SW480 (cell line): ENCODE measurements at regions not wholly inside any gene's neighbourhood (a gene's known extent, or its start where the extent isn't known, plus 50 kb on each side); places are given as distances from the start of the nearest gene placed in this dataset.
"Not testable (repeated sequence)": the region's sequence is repeated elsewhere in the genome, so short reads cannot be mapped to it uniquely, and the experiment has no call there.

Experiments used
- DNase-seq: peaks from one replicate; pipeline ENCODE4 v3.0.0-alpha.2; 2016; ENCODE audit warnings: low spot score

DNA sequence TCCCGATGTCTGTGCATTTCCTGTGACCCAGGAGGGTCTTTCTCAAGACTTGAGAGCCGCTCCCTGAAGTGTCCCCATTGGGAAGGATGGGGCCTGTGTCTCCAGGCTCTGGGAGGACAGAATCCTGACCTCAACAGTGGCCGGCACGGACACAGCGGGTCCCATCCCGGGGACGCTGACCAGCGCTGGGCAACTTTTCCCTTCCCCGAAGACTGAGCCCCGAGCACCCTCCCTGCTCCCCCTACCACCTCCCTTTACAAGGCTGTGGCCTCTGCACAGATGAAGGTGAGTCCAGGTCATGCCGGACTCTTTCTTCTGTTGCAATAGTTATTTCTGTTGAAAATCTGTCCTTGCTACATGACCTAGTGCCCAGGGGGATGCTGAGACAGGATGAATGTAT, 135.7 kb downstream of the TMEM121 start:
- DNase-seq, result not testable (repeated sequence)

DNA sequence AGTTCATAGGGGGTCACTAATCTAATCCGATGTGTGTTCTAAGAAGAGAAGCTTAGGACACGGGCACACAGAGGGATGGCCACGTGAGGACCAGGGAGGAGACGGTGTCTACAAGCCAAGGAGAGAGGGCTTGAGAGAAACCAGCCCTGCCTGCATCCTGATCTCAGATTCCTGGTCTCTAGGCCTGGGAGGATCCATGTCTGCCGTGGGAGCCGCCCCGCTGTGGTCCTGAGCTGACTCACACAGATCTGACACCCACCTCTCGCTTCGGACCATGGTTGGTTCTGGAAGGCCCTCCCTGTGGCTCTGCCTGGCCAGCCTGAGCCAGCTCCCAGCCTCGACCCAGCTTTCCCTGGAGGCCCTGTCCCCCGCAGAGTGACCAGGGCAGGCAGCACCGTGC, 136.2 kb downstream of the TMEM121 start:
- not testable (repeated sequence) for DNase-seq

DNA sequence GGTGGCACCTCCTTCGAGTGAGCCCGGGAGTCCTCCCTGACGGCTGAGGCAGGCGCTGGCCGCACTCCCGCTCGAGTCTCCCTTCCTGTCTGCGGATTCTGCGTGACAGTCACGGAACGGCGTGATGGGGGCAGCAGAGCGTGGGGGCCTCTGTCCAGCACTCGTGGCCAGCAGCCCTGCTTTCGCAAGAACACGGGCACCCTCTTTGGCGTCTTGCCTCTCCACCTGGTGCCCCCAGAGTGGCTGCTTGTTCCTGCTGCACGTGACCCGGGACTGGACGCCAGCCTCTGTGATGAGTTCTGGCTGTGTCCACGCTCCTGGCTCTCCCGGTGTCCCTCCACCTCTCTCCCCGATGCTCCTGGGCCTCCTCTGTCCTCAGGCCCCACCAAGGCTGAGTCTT, 136.9 kb downstream of the TMEM121 start:
- DNase-seq, result not testable (repeated sequence)

DNA sequence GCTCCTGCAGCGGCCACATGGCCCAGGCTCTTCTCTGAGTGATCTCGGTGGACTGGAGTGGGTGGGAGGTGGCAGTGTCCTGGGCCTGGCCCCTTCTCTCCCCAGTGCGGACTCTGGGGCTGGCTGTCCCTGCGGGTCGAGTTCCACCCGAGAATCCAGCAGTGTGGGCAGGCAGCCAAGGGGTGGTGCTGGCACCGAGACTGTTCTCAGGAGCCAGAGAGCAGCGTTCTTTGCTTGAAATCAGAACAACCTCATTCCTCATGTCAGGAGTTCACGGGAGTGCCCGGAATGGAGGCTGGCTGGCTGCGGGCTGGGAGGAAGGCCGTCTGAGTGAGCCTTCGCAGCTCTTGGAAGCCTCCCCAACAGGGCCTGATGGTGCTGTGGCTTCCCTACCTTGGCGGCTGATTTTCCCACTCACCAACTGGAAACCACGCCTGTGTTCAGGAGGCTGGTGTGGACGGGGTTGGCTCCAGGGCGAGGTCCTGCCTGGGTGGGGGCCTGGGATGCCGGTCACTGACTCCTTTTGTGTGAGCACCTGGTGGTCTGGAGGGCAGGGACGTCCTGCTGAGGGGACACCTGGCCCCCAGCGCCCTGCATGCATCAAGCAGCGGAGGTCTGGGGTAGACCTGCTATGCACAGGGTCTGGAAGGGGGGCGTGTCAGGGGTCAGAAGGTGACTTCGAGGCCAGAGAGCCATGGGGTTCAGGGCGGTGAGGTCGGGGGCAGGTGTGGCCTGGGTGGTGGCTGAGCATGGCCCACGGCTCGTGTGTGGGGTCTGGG, 137.6 kb downstream of the TMEM121 start:
- not testable (repeated sequence) for DNase-seq

DNA sequence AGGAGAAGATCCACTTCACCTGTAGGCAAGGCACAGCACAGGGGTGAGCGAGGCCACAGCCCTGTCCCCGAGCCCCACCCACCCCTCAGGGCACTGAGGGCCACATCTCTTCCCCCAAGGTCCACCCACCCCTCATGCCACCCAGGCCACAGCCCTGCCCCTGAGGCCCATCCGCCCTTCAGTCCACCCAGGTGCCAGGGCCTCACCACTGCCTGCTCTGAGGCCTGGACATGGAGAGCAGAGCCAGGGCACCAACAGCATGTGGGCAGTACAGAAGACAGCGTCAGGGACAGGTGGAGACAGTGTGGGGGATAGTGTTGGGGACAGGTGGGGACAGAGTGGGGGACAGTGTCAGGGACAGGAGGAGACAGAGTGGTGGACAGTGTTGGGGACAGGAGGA, 138.3 kb downstream of the TMEM121 start:
- DNase-seq, result no peak

DNA sequence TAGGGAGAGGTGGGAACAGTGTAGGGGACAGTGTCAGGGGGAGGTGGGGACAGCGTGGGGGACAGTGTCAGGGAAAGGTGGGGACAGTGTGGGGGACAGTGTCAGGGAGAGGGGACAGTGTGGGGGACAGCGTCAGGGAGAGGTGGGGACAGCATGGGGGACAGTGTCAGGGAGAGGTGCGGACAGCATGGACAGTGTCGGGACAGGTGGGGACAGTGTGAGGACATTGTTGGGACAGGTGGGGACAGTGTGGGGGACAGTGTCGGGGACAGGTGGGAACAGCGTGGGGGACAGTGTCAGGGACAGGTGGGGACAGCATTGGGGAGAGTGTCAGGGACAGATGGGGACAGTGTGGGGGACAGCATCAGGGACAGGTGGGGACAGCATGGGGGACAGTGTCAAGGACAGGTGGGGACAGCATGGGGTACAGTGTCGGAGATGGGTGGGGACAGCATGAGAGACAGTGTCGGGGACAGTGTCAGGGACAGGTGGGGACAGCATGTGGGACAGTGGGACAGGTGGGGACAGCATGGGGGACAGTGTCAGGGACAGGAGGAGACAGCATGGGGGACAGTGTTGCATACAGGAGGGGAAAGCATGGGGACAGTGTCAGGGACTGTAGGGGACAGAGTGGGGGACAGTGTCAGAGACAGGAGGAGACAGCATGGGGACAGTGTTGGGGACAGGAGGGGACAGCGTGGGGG, 139.0 kb downstream of the TMEM121 start:
- no peak for DNase-seq

DNA sequence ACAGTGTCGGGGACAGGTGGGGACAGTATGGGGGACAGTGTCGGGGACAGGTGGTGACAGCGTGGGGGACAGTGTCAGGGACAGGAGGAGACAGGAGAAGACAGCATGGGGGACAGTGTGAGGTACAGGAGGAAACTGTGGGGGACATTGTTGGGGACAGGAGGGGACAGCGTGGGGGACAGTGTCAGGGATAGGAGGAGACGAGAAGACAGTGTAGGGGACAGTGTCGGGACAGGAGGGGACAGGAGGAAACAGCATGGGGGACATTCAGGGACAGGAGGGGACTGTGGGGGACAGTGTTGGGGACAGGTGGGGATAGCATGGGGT, 139.5 kb downstream of the TMEM121 start:
- no peak for DNase-seq

DNA sequence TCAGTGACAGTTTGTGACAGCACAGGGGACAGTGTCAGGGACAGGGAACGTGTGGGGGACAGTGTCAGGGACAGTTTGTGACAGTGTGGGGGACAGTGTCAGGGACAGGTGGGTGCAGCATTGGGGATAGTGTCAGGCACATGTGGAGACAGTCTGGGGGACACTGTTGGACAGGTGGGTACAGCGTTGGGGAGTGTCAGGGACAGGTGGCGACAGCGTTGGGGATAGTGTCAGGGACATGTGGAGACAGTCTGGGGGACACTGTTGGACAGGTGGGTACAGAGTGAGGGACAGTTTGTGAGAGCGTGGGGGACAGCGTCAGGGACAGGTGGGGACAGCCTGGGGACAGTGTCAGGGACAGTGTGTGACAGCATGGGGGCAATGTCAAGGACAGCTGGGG, 140.0 kb downstream of the TMEM121 start:
- no peak for DNase-seq

DNA sequence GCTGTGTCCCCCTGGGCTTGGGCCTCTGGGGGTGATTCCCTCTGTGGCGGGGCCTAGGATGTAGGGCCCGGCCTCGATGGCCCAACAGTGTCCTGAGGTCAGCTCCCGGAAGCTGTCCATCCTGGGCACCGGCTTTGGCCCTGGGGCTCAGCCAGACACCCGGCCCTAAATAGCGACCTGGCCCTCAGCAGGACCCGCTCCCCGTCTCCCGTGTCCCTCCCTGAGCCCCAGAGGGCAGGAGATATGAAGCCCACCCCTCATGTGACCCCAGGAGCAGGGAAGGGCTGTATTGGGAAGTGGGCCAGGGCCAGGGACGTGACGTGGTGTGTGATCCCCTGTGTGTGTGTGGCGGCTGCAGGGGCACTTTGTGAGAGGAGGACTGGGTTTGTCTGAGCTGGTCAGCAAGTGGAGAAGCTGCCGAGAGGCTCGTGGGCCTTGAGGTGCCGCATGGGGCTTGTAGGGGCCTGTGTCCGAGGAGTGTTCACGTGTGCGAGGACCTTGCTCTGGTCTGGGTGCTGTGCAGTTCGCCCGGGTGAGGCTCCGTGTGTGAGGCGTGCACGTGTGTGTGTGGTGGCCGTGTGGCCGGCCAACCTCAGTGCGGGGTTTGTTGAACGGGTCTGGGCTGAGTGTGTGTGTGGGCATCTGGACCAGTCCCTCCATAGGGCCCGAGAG, 140.7 kb downstream of the TMEM121 start:
- not testable (repeated sequence) for DNase-seq

DNA sequence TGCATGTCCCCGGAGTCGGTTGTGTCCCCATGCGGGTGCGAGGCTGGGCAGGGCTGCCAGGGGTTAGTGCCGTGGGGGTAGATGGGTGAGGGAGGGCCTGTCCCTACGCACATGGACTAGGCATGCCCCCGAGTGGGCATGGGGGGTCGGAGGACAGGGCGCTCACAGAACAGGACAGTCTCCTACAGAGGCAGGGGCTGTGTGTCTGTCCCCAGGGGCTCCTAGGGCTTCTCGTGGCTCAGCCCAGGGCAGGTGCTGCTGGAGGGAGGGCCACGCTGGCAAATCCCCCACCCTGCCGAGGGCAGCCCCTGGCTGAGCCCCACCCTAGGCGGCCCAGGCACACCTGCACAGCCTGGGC, 141.3 kb downstream of the TMEM121 start:
- DNase-seq, result not testable (repeated sequence)

DNA sequence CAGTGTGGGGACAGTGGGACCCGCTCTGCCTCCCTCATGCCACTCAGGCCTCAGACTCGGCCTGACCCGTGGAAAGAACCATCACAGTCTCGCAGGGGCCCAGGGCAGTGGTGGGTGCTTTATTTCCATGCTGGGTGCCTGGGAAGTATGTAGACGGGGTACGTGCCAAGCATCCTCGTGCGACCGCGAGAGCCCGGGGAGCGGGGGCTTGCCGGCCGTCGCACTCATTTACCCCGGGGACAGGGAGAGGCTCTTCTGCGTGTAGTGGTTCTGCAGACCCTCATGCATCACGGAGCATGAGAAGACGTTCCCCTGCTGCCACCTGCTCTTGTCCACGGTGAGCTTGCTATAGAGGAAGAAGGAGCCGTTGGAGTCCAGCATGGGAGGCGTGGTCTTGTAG, 141.6 kb downstream of the TMEM121 start:
- DNase-seq, result not testable (repeated sequence)

DNA sequence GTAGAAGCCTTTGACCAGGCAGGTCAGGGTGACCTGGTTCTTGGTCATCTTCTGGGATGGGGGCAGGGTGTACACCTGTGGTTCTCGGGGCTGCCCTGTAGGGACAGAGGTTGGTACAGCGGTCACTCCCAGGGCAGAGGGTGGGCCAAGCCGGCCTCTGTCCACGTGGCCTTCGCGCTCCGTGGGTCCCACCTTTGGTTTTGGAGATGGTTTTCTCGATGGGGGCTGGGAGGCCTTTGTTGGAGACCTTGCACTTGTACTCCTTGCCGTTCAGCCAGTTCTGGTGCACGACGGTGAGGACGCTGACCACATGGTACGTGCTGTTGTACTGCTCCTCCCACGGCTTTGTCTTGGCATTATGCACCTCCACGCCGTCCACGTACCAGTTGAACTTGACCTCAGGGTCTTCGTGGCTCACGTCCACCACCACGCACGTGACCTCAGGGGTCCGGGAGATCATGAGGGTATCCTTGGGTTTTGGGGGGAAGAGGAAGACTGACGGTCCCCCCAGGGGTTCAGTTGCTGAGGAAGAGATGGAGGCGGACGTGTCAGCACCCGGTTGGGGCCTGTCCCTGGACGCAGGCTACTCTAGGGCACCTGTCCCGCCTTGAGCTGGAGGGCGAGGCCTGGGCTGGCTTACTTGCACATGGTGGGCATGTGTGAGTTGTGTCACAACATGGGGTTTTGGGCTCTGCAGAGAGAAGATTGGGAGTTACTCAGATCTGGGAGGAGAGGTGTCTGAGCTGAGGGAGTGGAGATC, 142.3 kb downstream of the TMEM121 start:
- DNase-seq, result not testable (repeated sequence)

DNA sequence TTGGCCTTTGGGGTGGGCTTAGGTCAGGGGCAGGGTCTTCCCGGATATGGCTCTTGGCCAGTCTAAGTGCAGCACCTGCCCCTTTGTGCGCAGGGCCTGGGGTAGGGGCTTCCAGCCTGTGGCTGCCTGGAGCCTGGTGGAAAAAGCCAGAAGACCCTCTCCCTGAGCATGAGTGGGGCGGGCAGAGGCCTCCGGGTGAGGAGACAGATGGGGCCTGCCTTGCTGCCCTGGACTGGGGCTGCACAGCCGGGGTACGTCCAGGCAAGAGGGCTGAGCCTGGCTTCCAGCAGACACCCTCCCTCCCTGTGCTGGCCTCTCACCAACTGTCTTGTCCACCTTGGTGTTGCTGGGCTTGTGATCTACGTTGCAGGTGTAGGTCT, 142.8 kb downstream of the TMEM121 start:
- not testable (repeated sequence) for DNase-seq

DNA sequence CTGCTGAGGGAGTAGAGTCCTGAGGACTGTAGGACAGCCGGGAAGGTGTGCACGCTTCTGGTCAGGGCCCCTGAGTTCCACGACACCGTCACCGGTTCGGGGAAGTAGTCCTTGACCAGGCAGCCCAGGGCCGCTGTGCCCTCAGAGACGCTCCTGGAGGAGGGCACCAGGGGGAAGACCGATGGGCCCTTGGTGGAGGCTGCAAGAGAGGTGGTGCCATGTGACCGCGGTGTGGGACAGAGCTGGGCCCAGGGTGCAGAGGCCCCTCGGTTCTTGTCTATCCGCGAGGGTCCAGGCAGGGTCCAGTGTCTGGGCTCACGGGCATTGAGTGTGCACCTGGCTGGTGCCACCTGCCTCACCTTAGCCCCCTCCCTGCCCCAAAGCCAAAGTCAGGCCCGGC, 143.3 kb downstream of the TMEM121 start:
- not testable (repeated sequence) for DNase-seq

DNA sequence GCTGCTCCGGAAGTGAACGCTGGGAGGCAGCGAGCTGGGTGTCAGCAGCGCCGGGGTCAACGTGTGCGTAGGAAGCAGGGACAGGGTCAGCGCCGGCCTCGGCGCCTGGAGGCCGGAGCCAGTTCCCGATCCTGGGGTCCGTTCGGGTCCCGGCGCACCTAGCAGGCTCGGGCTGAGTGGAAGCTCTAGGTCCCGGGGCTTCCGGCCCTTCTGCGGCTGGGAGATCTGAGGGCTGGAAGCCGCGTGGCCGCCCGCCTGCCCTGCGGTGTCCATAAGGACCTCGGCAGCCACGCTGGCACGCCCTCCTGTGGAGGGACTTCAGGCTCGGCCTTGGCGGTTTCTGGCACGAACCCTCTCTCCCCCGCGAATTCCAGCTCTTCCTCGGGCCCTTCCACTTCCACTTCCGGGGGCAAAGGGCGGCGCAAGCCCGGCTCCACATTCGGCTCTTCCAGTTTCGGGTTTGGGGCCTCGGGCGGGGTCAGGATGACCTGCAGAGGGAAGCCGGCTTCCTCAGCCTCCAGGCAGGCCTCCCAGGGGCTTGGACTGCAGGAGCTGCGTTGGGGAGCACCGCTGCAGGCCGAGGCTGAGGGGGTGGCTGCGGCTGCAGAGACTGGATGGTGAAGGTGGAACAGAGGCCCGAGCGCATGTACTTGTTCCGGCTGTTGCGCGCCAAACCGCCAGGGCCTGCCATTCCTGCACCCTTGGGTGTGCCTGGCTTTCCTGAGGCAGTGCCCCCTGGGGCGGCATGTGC, 146.2 kb downstream of the TMEM121 start:
- not testable (repeated sequence) for DNase-seq

DNA sequence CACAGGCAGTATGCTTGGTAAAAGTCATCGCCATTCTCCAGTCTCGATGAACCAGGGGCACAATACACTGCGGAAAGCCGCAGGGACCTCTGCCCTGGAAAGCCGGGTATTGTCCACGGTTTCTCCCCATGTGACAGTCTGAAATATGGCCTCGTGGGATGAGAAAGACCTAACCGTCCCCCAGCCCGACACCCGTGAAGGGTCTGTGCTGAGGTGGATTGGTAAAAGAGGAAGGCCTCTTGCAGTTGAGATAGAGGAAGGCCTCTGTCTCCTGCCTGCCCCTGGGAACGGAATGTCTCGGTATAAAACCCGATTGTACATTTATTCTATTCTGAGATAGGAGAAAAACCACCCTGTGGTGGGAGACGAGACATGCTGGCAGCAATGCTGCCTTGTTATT, 149.1 kb downstream of the TMEM121 start:
- not testable (repeated sequence) for DNase-seq

DNA sequence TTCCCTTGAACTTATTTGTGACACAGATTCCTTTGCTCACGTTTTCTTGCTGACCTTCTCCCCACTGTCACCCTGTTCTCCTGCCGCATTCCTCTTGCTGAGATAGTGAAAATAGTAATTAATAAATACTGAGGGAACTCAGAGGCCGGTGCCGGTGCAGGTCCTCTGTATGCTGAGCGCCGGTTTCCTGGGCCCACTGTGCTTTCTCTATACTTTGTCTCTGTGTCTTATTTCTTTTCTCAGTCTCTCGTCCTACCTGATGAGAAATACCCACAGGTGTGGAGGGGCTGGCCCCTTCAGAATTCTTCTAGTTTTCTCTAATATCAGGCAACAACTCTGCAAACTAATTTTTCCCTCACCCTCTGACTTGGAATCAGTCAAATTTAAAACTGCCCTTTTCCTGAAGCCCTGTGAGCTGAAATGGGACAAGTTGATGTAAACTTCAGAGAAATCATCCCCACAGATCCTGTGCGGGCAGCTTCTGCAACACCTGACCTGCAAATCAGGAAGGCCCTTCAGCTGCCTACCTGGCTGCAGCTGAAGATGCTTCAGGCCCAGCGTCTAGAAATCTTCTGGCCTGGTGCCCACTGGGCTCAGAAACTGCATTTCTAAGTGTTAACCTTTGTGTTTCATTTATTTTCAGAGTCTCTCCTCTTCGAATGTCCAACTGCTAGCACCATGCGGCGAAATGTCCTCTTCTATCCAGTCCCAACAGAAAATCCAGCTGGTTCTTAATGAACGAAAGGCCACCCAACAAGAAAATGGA, 149.7 kb downstream of the TMEM121 start:
- not testable (repeated sequence) for DNase-seq

DNA sequence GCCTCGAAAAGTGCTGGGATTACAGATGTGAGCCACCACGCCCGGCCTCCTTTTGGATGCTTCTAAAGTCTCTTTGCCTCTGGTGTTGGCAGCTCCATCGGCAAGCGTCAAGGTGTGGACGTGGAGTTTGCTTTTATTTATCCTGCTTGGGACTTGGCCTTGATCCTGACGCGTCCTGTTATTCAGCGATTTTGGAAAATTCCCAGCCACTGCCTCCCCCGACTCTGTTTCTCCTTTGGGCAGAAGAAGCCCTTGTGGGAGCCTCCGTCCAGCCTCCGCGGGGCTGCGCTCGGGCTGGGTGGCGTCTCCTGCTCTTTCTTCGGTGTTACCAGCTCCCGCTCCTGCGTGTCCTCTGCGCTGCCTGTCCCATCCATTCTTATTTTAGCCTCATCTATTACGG, 151.7 kb downstream of the TMEM121 start:
- not testable (repeated sequence) for DNase-seq

DNA sequence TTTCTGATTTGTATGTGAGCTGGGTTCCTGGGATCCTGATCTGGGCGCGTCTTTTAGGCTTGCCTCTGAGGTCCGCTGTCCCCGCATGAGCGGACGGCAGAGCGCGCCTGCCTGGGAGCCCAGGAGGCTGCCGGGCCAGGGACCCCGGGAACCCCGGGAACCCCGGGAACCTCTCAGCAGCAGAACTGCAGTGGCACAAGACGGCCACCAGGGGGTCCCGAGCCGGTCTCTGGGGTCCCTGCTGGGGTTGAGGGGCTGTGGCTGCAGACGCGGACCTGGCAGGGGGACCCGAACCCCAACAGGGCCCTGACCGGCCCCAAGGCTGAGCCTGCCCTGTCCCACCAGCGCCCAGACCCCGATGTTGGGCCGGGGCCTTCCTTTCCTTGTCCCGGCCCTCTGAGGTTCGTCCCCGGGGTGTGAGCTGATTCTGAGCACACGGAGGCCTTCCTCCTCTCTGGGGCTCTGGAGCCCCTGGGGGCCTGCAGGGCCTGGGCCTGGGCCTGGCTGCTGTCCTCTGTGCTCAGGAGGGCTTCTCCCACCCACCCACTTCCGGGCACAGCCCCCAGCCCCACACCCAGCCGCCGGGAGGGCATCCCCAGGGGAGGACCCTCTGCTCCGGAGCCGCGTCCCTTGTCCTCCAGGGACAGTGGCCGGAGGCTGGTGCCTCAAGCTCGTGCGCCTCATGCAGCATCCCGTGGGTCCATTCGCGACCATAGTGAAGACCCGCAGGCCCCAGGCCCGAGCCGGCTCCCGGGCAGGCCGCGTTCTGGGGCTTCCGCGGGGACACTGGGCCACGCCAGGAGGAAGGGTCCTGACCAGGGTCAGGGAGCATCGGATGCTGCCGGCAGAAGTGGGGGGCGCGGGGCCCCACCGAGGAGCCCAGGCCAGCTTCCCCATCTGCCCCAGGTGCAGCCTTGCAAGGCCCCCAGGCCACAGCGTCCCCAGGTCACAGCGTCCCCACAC, 152.9 kb downstream of the TMEM121 start:
- DNase-seq, result not testable (repeated sequence)
